Gastrocnemius medialis (tissue), 4 donors: ENCODE measurements at regions not wholly inside any gene's neighbourhood (a gene's known extent, or its start where the extent isn't known, plus 50 kb on each side); places are given as distances from the start of the nearest gene placed in this dataset.

ENCODE experiments used
- ATAC-seq, 2 donors: fragments of 150-250 bp; one replicate each; pipeline ENCODE4 v1.9.1; 2016
- DNase-seq, 2 donors: peaks; one replicate each; pipeline ENCODE4 v3.0.0-alpha.2; 2019
- H3K27ac ChIP-seq, 4 donors: fragments of 200-600 bp; sonication (generic); 1 replicate in 1 of 4; 2 replicates in 3 of 4; pipeline ENCODE4 v1.5.1; 2016 to 2018; ENCODE audit warnings: mild to moderate bottlenecking in 2 of 4, moderate library complexity in 1 of 4
- H3K27me3 ChIP-seq, 3 donors: fragments of 200-600 bp; sonication (generic) in 2 of 3; 1 replicate in 1 of 3; 2 replicates in 2 of 3; pipeline versions ENCODE4 v1.5.1 to v1.6.0; 2016 to 2019; ENCODE audit warnings: mild to moderate bottlenecking in 1 of 3, moderate library complexity in 1 of 3
- H3K36me3 ChIP-seq, 2 donors: fragments of 200-600 bp; sonication (generic) in 1 of 2; one replicate each; pipeline ENCODE4 v1.5.1; 2017 to 2018
- H3K4me1 ChIP-seq, 2 donors: fragments of 200-600 bp; sonication (generic) in 1 of 2; one replicate each; pipeline ENCODE4 v1.5.1; 2016 to 2017; ENCODE audit warnings: mild to moderate bottlenecking in 2 of 2
- H3K4me3 ChIP-seq, 4 donors: fragments of 200-600 bp; sonication (generic) in 3 of 4; 1 replicate in 1 of 4; 2 replicates in 3 of 4; pipeline ENCODE4 v1.5.1; 2016 to 2019; ENCODE audit warnings: mild to moderate bottlenecking in 2 of 4
- H3K9me3 ChIP-seq, 3 donors: fragments of 200-600 bp; sonication (generic) in 2 of 3; 1 replicate in 1 of 3; 2 replicates in 2 of 3; pipeline ENCODE4 v1.5.1; 2016 to 2019
- POLR2A ChIP-seq, 2 donors: fragments of 450-650 bp; IDR thresholded peaks; one replicate each; pipeline ENCODE4 v1.6.1; 2017; ENCODE audit warnings: antibody characterized with exemption in 2 of 2, mild to moderate bottlenecking in 2 of 2, moderate library complexity in 2 of 2
- in situ Hi-C, 4 donors: fragments of 200-750 bp; cut with MboI; loops; one replicate each; pipeline versions ENCODE4 v1.15.0 to v1.8.0; 2017; ENCODE audit warnings: low sequenced_read_pairs in 4 of 4
- intact Hi-C: fragments of 100-400 bp; cut with DNase I; formaldehyde crosslinking; loops from one replicate; pipeline ENCODE4 v1.15.1; 2023; ENCODE audit warnings: low total_unique reads
- TF ChIP-seq, protein P1 (sequence below), 5 experiments: fragments of 450-650 bp in 3 of 5; fragments of 200-600 bp in 2 of 5; sonication (generic) in 2 of 5; IDR thresholded peaks in 4 of 5; conservative IDR thresholded peaks in 1 of 5; 1 replicate in 4 of 5; 2 replicates in 1 of 5; pipeline ENCODE4 v1.5.1; 2016 to 2019; ENCODE audit warnings: antibody characterized with exemption in 5 of 5, mild to moderate bottlenecking in 3 of 5, moderate library complexity in 3 of 5

DNA sequence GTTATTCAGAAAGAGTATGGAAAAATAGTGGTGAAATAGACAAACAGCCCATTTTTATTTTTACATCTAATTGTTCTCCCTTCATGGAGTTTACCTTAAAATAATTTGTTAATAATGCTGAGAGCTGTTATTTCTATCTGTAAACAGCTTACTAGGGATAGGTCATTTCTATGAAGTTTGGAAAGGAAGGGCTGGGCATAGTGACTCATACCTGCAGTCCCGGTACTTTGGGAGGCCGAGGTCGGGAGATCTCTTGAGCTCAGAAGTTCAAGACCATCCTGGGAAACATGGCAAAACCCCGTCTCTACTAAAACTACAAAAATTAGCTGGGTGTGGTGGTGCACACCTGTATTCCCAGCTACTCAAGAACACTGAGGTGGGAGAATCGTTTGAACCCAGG, 624.3 kb upstream of the LMCD1 start:
- no peak overlapping the region for H3K4me3 ChIP-seq
- no peak for DNase-seq
- no peak for TF ChIP-seq POLR2A (IDR thresholded peaks at IDR 0.05)
- TF ChIP-seq, protein P1, sequence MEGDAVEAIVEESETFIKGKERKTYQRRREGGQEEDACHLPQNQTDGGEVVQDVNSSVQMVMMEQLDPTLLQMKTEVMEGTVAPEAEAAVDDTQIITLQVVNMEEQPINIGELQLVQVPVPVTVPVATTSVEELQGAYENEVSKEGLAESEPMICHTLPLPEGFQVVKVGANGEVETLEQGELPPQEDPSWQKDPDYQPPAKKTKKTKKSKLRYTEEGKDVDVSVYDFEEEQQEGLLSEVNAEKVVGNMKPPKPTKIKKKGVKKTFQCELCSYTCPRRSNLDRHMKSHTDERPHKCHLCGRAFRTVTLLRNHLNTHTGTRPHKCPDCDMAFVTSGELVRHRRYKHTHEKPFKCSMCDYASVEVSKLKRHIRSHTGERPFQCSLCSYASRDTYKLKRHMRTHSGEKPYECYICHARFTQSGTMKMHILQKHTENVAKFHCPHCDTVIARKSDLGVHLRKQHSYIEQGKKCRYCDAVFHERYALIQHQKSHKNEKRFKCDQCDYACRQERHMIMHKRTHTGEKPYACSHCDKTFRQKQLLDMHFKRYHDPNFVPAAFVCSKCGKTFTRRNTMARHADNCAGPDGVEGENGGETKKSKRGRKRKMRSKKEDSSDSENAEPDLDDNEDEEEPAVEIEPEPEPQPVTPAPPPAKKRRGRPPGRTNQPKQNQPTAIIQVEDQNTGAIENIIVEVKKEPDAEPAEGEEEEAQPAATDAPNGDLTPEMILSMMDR (IDR thresholded peaks at IDR 0.05 in 4 of 5, conservative IDR thresholded peaks at IDR 0.05 in 1 of 5): no peak
- no peaks in the 10 kb centered on the region for H3K9me3 ChIP-seq
- no peaks in the 10 kb centered on the region for H3K27me3 ChIP-seq
- no peaks in the 10 kb centered on the region for H3K36me3 ChIP-seq
- no peaks in the 10 kb centered on the region for H3K4me1 ChIP-seq
- no peak overlapping the region for H3K27ac ChIP-seq
- ATAC-seq: no peak
- in situ Hi-C loops: no loop called here
- intact Hi-C loops: no loop called here

DNA sequence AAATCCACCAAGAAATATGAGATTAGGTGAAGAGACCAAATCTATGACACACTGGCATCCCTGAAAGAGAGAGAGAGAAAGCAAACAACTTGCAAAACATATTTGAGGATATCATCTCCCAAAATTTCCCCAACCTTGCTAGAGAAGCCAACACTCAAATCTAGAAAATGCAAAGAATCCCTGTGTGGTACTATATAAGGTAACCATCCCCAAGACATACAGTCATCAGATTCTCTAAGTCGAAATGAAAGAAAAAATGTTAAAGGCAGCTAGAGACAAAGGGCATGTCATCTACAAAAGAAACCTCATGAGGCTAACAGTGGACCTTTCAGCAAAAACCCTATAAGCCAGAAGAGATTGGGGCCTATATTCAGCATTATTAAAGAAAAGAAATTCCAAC, 622.1 kb upstream of the LMCD1 start:
- H3K4me1 ChIP-seq: no peaks in the 10 kb centered on the region
- H3K27me3 ChIP-seq: no peaks in the 10 kb centered on the region
- intact Hi-C loops (no loop called here), in situ Hi-C loops (no loop called here)
- H3K4me3 ChIP-seq: no peak overlapping the region
- no peaks in the 10 kb centered on the region for H3K36me3 ChIP-seq
- H3K9me3 ChIP-seq: no peaks in the 10 kb centered on the region
- DNase-seq: no peak
- TF ChIP-seq POLR2A (IDR thresholded peaks at IDR 0.05): no peak
- TF ChIP-seq, protein P1 (IDR thresholded peaks at IDR 0.05 in 4 of 5, conservative IDR thresholded peaks at IDR 0.05 in 1 of 5): no peak
- no peak for ATAC-seq
- H3K27ac ChIP-seq: no peak overlapping the region

DNA sequence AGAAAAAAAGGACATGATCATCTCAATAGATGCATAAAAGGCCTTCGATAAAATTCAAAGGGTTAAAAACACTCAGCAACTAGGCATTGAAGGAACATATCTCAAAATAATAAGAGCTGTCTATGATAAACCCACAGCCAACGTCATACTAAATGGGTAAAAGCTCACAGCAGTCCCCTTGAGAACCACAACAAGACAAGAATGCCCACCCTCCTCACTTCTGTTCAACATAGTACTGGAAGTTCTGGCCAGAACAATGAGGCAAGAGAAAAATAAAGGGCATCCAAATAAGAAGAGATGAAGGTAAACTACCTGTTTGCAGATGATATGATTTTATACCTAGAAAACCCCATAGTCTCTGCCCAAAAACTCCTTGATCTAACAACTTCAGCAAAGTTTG, 619.7 kb upstream of the LMCD1 start:
- ATAC-seq: no peak
- Histone ChIP-seq H3K9me3 (no peaks in the 10 kb centered on the region), H3K4me3 (no peak overlapping the region), H3K4me1 (no peaks in the 10 kb centered on the region), H3K36me3 (no peaks in the 10 kb centered on the region), H3K27me3 (no peaks in the 10 kb centered on the region), H3K27ac (no peak overlapping the region)
- no peak for TF ChIP-seq POLR2A (IDR thresholded peaks at IDR 0.05)
- TF ChIP-seq, protein P1 (IDR thresholded peaks at IDR 0.05 in 4 of 5, conservative IDR thresholded peaks at IDR 0.05 in 1 of 5): no peak
- intact Hi-C loops (no loop called here), in situ Hi-C loops (no loop called here)
- DNase-seq: no peak

DNA sequence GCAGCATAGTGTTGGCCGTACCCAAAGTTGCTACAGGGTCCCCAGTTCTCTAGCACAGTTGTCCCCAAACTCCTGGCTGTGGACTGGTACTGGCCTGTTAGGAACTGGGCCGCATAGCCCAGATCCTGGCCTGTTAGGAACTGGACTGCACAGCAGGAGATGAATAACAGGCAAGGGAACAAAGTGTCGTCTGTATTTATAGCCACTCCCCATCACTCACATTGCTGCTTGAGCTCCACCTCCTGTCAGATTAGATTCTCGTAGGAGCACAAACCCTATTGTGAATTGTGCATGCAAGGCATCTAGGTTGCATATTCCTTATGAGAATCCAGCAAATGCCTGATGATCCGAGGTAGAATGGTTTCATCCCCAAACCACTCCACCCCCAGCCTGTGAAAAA, 604.0 kb upstream of the LMCD1 start:
- Histone ChIP-seq H3K9me3 (no peaks in the 10 kb centered on the region), H3K4me1 (no peaks in the 10 kb centered on the region), H3K27ac (no peak overlapping the region), H3K27me3 (no peaks in the 10 kb centered on the region), H3K4me3 (no peak overlapping the region), H3K36me3 (no peaks in the 10 kb centered on the region)
- no peak for ATAC-seq
- in situ Hi-C loops (no loop called here), intact Hi-C loops (no loop called here)
- TF ChIP-seq, protein P1 (IDR thresholded peaks at IDR 0.05 in 4 of 5, conservative IDR thresholded peaks at IDR 0.05 in 1 of 5): no peak
- no peak for TF ChIP-seq POLR2A (IDR thresholded peaks at IDR 0.05)
- no peak for DNase-seq

DNA sequence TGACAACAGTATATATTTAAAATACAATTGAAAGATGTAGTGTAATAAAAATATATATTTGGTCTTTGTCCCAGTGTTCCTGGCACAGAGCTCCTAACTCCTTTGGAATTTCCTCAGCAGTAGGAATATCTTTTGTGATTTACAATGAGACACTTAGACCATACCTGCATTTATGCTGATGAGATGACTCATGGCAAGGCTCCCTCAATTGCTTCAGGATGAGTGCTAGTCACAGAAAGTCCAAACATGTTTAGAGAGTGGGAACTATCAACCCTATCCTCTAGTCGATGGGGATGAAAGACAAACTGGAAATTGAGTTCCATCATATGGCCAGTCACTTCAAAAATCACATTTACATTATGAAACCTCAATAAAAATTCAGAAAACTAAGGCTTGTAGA, 588.3 kb upstream of the LMCD1 start:
- H3K27ac ChIP-seq: no peak overlapping the region
- no peaks in the 10 kb centered on the region for H3K36me3 ChIP-seq
- no peak overlapping the region for H3K4me3 ChIP-seq
- TF ChIP-seq, protein P1 (IDR thresholded peaks at IDR 0.05 in 4 of 5, conservative IDR thresholded peaks at IDR 0.05 in 1 of 5): no peak
- no peak for TF ChIP-seq POLR2A (IDR thresholded peaks at IDR 0.05)
- no peak for ATAC-seq
- no peaks in the 10 kb centered on the region for H3K27me3 ChIP-seq
- intact Hi-C loops (no loop called here), in situ Hi-C loops (no loop called here)
- H3K4me1 ChIP-seq: no peaks in the 10 kb centered on the region
- H3K9me3 ChIP-seq: no peaks in the 10 kb centered on the region
- DNase-seq: no peak
